Stomach (tissue), 8 donors: ENCODE measurements at regions not wholly inside any gene's neighbourhood (a gene's known extent, or its start where the extent isn't known, plus 50 kb on each side); places are given as distances from the start of the nearest gene placed in this dataset.

Source experiments
- DNase-seq, 2 donors: peaks; one replicate each; pipeline versions ENCODE4 v3.0.0 to v3.0.0-alpha.2; 2013 to 2019
- H3K27ac ChIP-seq, 5 donors: fragments of 200-600 bp in 4 of 5; sonication (generic) in 4 of 5; one replicate each; pipeline ENCODE4 v1.5.1; 2013 to 2019; ENCODE audit warnings: mild to moderate bottlenecking in 1 of 5, moderate library complexity in 1 of 5
- H3K27me3 ChIP-seq, 3 donors: fragments of 200-600 bp; sonication (generic); one replicate each; pipeline ENCODE4 v1.5.1; 2017 to 2019; ENCODE audit warnings: mixed run types in 1 of 3
- H3K36me3 ChIP-seq, 4 donors: fragments of 200-600 bp; sonication (generic); 1 replicate in 3 of 4; 2 replicates in 1 of 4; pipeline ENCODE4 v1.5.1; 2016 to 2019
- H3K4me1 ChIP-seq, 4 donors: fragments of 200-600 bp; sonication (generic); one replicate each; pipeline ENCODE4 v1.5.1; 2016 to 2019
- H3K4me3 ChIP-seq, 4 donors: fragments of 200-600 bp; sonication (generic) in 3 of 4; one replicate each; pipeline ENCODE4 v1.5.1; 2016 to 2019; ENCODE audit warnings: mild to moderate bottlenecking in 1 of 4
- H3K9me3 ChIP-seq, 4 donors: fragments of 200-600 bp; sonication (generic); one replicate each; pipeline ENCODE4 v1.5.1; 2016 to 2019
- CTCF ChIP-seq, 7 experiments: fragments of 450-650 bp in 4 of 7; fragments of 200-600 bp in 3 of 7; sonication (generic) in 3 of 7; IDR thresholded peaks; one replicate each; pipeline ENCODE4 v1.5.1; 2016 to 2019; ENCODE audit warnings: antibody characterized with exemption in 7 of 7, control low read depth in 2 of 7, mild to moderate bottlenecking in 1 of 7
- EP300 ChIP-seq: sonication (generic); formaldehyde crosslinking; IDR thresholded peaks from one replicate; pipeline ENCODE4 v1.6.1; 2017; ENCODE audit warnings: antibody characterized with exemption
- POLR2A ChIP-seq, 4 donors: fragments of 450-650 bp; IDR thresholded peaks; one replicate each; pipeline ENCODE4 v1.6.1; 2016; ENCODE audit warnings: antibody characterized with exemption in 4 of 4, control low read depth in 2 of 4, mild to moderate bottlenecking in 1 of 4, moderate library complexity in 1 of 4
- POLR2AphosphoS5 ChIP-seq, 3 donors: sonication (generic); formaldehyde crosslinking; IDR thresholded peaks; one replicate each; pipeline ENCODE4 v1.6.1; 2016; ENCODE audit warnings: antibody characterized with exemption in 3 of 3
- WGBS, 5 donors: extraction: QIAGEN DNeasy Blood & Tissue Kit in 3 of 5; methylation state at CpG; one replicate each; pipeline versions ENCODE4 v1.1.5 to v1.1.7; 2013 to 2018; 5-methylcytosine and 5-hydroxymethylcytosine counted together
- intact Hi-C: fragments of 100-400 bp; cut with DNase I; formaldehyde crosslinking; loops from one replicate; pipeline ENCODE4 v1.15.1; 2023; ENCODE audit warnings: low total_unique reads
- donor health status: healthy with polysubstance abuse.
- donor health status: Bipolar disorder and iron deficiency.
- donor health status: healthy.

GRCh38 chr2:221752781-221753180, 180.7 kb upstream of the EPHA4 start:
- 86 to 92% (median 87%) methylated on average over 4 of the region's 4 CpGs for WGBS, 5 donors
- no peak for TF ChIP-seq CTCF (IDR thresholded peaks at IDR 0.05)
- no peak for TF ChIP-seq EP300
- TF ChIP-seq POLR2A (IDR thresholded peaks at IDR 0.05) = no peak
- TF ChIP-seq POLR2AphosphoS5 (IDR thresholded peaks at IDR 0.05) = no peak
- intact Hi-C loops = no loop called here

GRCh38 chr2:221750316-221750715, 178.2 kb upstream of the EPHA4 start:
- no peaks in the 10 kb centered on the region for H3K36me3 ChIP-seq
- intact Hi-C loops = no loop called here
- no peak for DNase-seq
- TF ChIP-seq EP300 (no peak), POLR2A (IDR thresholded peaks at IDR 0.05) (no peak), CTCF (IDR thresholded peaks at IDR 0.05) (no peak)
- H3K9me3 ChIP-seq = no peaks in the 10 kb centered on the region
- H3K4me3 ChIP-seq = no peak overlapping the region
- no peak overlapping the region for H3K27ac ChIP-seq
- 89 to 100% (median 98%) methylated on average over 1 of the region's 1 CpG for WGBS, 5 donors
- no peaks in the 10 kb centered on the region for H3K4me1 ChIP-seq
- H3K27me3 ChIP-seq = no peaks in the 10 kb centered on the region

More at GRCh38 chr2:221752781-221753180, 180.7 kb upstream of the EPHA4 start:
- no peak overlapping the region for H3K4me3 ChIP-seq
- no peak overlapping the region for H3K27ac ChIP-seq
- H3K36me3 ChIP-seq = no peaks in the 10 kb centered on the region
- no peak for DNase-seq
- H3K9me3 ChIP-seq = no peaks in the 10 kb centered on the region
- no peaks in the 10 kb centered on the region for H3K4me1 ChIP-seq
- no peaks in the 10 kb centered on the region for H3K27me3 ChIP-seq

GRCh38 chr2:221747289-221747972, 175.3 kb upstream of the EPHA4 start:
- H3K9me3 ChIP-seq = no peaks in the 10 kb centered on the region
- H3K36me3 ChIP-seq = no peaks in the 10 kb centered on the region
- H3K4me3 ChIP-seq = no peak overlapping the region
- 84 to 92% (median 88%) methylated on average over 3 of the region's 3 CpGs for WGBS, 5 donors
- no peak for DNase-seq
- no peak overlapping the region for H3K27ac ChIP-seq
- H3K4me1 ChIP-seq = no peaks in the 10 kb centered on the region
- H3K27me3 ChIP-seq = no peaks in the 10 kb centered on the region
- TF ChIP-seq POLR2AphosphoS5 (IDR thresholded peaks at IDR 0.05) = no peak
- intact Hi-C loops = no loop called here

GRCh38 chr2:221741496-221742211, 169.6 kb upstream of the EPHA4 start:
- no peak for TF ChIP-seq POLR2A (IDR thresholded peaks at IDR 0.05)
- TF ChIP-seq POLR2AphosphoS5 (IDR thresholded peaks at IDR 0.05) = no peak
- TF ChIP-seq EP300 = no peak
- TF ChIP-seq CTCF (IDR thresholded peaks at IDR 0.05) = no peak
- H3K36me3 ChIP-seq = no peaks in the 10 kb centered on the region
- DNase-seq = no peak
- H3K4me3 ChIP-seq = no peak overlapping the region
- H3K4me1 ChIP-seq = no peaks in the 10 kb centered on the region
- intact Hi-C loops = no loop called here
- peaks cover 0 to 3% (median 0%) of the 10 kb centered on the region in 4 donors for H3K9me3 ChIP-seq
- 73 to 79% (median 75%) methylated on average over 4 of the region's 4 CpGs for WGBS, 5 donors
- no peak overlapping the region for H3K27ac ChIP-seq
- no peaks in the 10 kb centered on the region for H3K27me3 ChIP-seq
